Heart left ventricle (tissue), 16 donors: ENCODE measurements at regions not wholly inside any gene's neighbourhood (a gene's known extent, or its start where the extent isn't known, plus 50 kb on each side); places are given as distances from the start of the nearest gene placed in this dataset.

Source experiments
- ATAC-seq, 4 donors: fragments of 200-7000 bp; cut with Tn5 transposase; one replicate each; pipeline ENCODE4 v1.9.1; 2020 to 2022; ENCODE audit warnings: moderate library complexity in 4 of 4, mild to moderate bottlenecking in 3 of 4, moderate number of reproducible peaks in 1 of 4
- DNase-seq, 5 donors: peaks; one replicate each; pipeline ENCODE4 v3.0.0-alpha.2; 2020
- H3K27ac ChIP-seq, 12 donors: fragments of 200-600 bp; sonication (generic) in 4 of 12; one replicate each; pipeline versions ENCODE4 v1.5.0 to v1.8.0; 2016 to 2022; ENCODE audit warnings: mild to moderate bottlenecking in 2 of 12
- H3K27me3 ChIP-seq, 9 donors: fragments of 200-600 bp; sonication (generic) in 2 of 9; one replicate each; pipeline versions ENCODE4 v1.5.1 to v1.8.0; 2016 to 2022; ENCODE audit warnings: mild to moderate bottlenecking in 3 of 9
- H3K36me3 ChIP-seq, 9 donors: fragments of 200-600 bp; sonication (generic) in 2 of 9; one replicate each; pipeline versions ENCODE4 v1.5.0 to v1.8.0; 2018 to 2022; ENCODE audit warnings: mild to moderate bottlenecking in 2 of 9
- H3K4me1 ChIP-seq, 12 donors: fragments of 200-600 bp; sonication (generic) in 4 of 12; one replicate each; pipeline versions ENCODE4 v1.5.0 to v1.8.0; 2016 to 2022; ENCODE audit warnings: mild to moderate bottlenecking in 3 of 12
- H3K4me3 ChIP-seq, 12 donors: fragments of 200-600 bp; sonication (generic) in 4 of 12; one replicate each; pipeline versions ENCODE4 v1.5.0 to v1.8.0; 2017 to 2022; ENCODE audit warnings: mild to moderate bottlenecking in 9 of 12, moderate library complexity in 4 of 12
- H3K9me3 ChIP-seq, 12 donors: fragments of 200-600 bp; sonication (generic) in 4 of 12; one replicate each; pipeline versions ENCODE4 v1.5.0 to v1.8.0; 2016 to 2022; ENCODE audit warnings: mild to moderate bottlenecking in 1 of 12
- CTCF ChIP-seq, 12 donors: fragments of 200-600 bp; sonication (generic) in 4 of 12; IDR thresholded peaks; one replicate each; pipeline versions ENCODE4 v1.5.0 to v1.8.0; 2018 to 2022; ENCODE audit warnings: antibody characterized with exemption in 12 of 12, mild to moderate bottlenecking in 5 of 12
- POLR2A ChIP-seq, 2 donors: fragments of 450-650 bp; IDR thresholded peaks; one replicate each; pipeline ENCODE4 v1.6.1; 2017; ENCODE audit warnings: antibody characterized with exemption in 2 of 2, mild to moderate bottlenecking in 2 of 2, moderate library complexity in 2 of 2
- WGBS, 4 donors: extraction: QIAGEN DNeasy Blood & Tissue Kit in 2 of 4; methylation state at CpG; one replicate each; pipeline versions ENCODE4 v1.1.5 to v1.1.7; 2013 to 2018; 5-methylcytosine and 5-hydroxymethylcytosine counted together
- intact Hi-C, 10 donors: fragments of 100-400 bp; cut with DNase I; formaldehyde crosslinking; loops; one replicate each; pipeline versions ENCODE4 v1.11.1 to v1.14.2; 2022
- donor health status: ischemic (EF 13 %, LVEDD 7.1; RV severe dilation, severe dysfunction).
- donor health status: healthy with polysubstance abuse.
- donor health status: DM: no; HTN: yes; CAD: no.
- donor health status: DM: no; HTN: no; CAD: no.
- donor health status: ischemic (EF 25% LVEDD 6.9; RV normal size, moderate dysfunction).
- donor health status: ischemic (EF 25% LVEDD 5.7; RV mildly dilated, moderate dysfunction).
- donor health status: healthy.
- donor health status: DM: yes; HTN: yes; CAD: no.
- donor health status: ischemic (EF 35%, LVEDD 5.7; RV mildly dilated, moderate dysfunction).
- donor health status: nonischemic (EF 11% LVEDD 7.7; RV severe dilation, severe dysfunction).
- donor health status: DM: yes; HTN: yes; CAD: no.
- donor health status: PGD.
- donor health status: ischemic (EF 29% LVEDD 5.4; RV normal size, mild dysfunction).
- donor health status: nonischemic (EF 23%, LVEDD 6.1; RV moderate dilation, normal function).

- TF ChIP-seq CTCF (IDR thresholded peaks at IDR 0.05) = no peak
- TF ChIP-seq POLR2A (IDR thresholded peaks at IDR 0.05) = no peak
- intact Hi-C loops = no loop called here
- H3K9me3 ChIP-seq = peaks cover 0 to 6% (median 0%) of the 10 kb centered on the region in 12 donors
- ATAC-seq = no peak
- no peak for DNase-seq
- 86 to 94% (median 91%) methylated on average over 3 of the region's 3 CpGs for WGBS, 4 donors
- no peaks in the 10 kb centered on the region for H3K36me3 ChIP-seq
- peaks cover 0 to 12% (median 0%) of the 10 kb centered on the region in 12 donors for H3K4me1 ChIP-seq
- no peaks in the 10 kb centered on the region for H3K27me3 ChIP-seq
- H3K4me3 ChIP-seq = no peak overlapping the region
- H3K27ac ChIP-seq = no peak overlapping the region
Observed at GRCh38 chr14:54117924-54118323, 161.3 kb upstream of the BMP4 start.

- H3K27ac ChIP-seq = no peak overlapping the region
- H3K4me3 ChIP-seq = no peak overlapping the region
- no peak for DNase-seq
- no peaks in the 10 kb centered on the region for H3K36me3 ChIP-seq
- H3K9me3 ChIP-seq = no peaks in the 10 kb centered on the region
- 80 to 91% (median 88%) methylated on average over 1 of the region's 1 CpG for WGBS, 4 donors
- ATAC-seq = no peak
- intact Hi-C loops = no loop called here
- H3K4me1 ChIP-seq = peaks cover 0 to 12% (median 0%) of the 10 kb centered on the region in 12 donors
- H3K27me3 ChIP-seq = no peaks in the 10 kb centered on the region
- TF ChIP-seq CTCF (IDR thresholded peaks at IDR 0.05) (no peak), POLR2A (IDR thresholded peaks at IDR 0.05) (no peak)
Observed at GRCh38 chr14:54120260-54120659, 163.6 kb upstream of the BMP4 start.

- DNase-seq = no peak
- Histone ChIP-seq H3K36me3 (no peaks in the 10 kb centered on the region), H3K4me1 (peaks cover 0 to 9% (median 0%) of the 10 kb centered on the region in 12 donors), H3K4me3 (no peak overlapping the region), H3K9me3 (no peaks in the 10 kb centered on the region), H3K27ac (no peak overlapping the region), H3K27me3 (no peaks in the 10 kb centered on the region)
- intact Hi-C loops = no loop called here
- no peak for ATAC-seq
- TF ChIP-seq CTCF (IDR thresholded peaks at IDR 0.05) (no peak), POLR2A (IDR thresholded peaks at IDR 0.05) (no peak)
- 52 to 65% (median 61%) methylated on average over 5 of the region's 5 CpGs for WGBS, 4 donors
Observed at GRCh38 chr14:54121466-54122027, 164.9 kb upstream of the BMP4 start.

- Histone ChIP-seq H3K4me1 (peaks cover 0 to 5% (median 0%) of the 10 kb centered on the region in 12 donors), H3K4me3 (no peak overlapping the region), H3K9me3 (no peaks in the 10 kb centered on the region), H3K36me3 (no peaks in the 10 kb centered on the region), H3K27me3 (no peaks in the 10 kb centered on the region), H3K27ac (no peak overlapping the region)
- intact Hi-C loops = no loop called here
- 88 to 100% (median 93%) methylated on average over 2 of the region's 2 CpGs for WGBS, 4 donors
- no peak for TF ChIP-seq CTCF (IDR thresholded peaks at IDR 0.05)
- TF ChIP-seq POLR2A (IDR thresholded peaks at IDR 0.05) = no peak
- DNase-seq (no peak), ATAC-seq (no peak)
Observed at GRCh38 chr14:54123841-54124240, 167.2 kb upstream of the BMP4 start.
